Right lung (tissue), 2 donors: ENCODE measurements at regions not wholly inside any gene's neighbourhood (a gene's known extent, or its start where the extent isn't known, plus 50 kb on each side); places are given as distances from the start of the nearest gene placed in this dataset.
A peak's percentile ranks its signal among the peaks of the same experiment; 100 is the strongest.
"Not testable (repeated sequence)": the region's sequence is repeated elsewhere in the genome, so short reads cannot be mapped to it uniquely, and the experiment has no call there.

Experiments used
- DNase-seq, 2 donors: peaks; one replicate each; pipeline ENCODE4 v3.0.0-alpha.2; 2013

DNA sequence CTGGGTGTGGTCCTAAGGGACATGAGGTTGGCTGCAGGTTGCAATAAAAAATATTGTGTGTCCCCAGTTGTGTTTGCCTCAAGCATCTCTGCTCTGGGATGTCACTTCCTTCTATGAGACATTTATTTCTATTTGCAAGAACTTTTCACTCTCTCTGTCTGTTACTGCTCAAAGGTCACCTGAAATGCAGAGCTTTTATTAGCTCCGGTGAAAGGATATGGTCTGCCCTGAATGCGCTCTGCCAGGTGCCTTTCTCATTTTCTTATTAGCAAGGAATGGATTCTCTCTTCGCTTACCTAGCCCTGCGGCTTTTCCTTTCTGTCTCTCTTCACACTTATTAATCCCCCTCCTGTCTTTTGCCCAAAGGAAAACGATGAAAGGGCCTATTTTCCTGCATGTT is 526.1 kb downstream of the TMEM38B start:
- no peak for DNase-seq

DNA sequence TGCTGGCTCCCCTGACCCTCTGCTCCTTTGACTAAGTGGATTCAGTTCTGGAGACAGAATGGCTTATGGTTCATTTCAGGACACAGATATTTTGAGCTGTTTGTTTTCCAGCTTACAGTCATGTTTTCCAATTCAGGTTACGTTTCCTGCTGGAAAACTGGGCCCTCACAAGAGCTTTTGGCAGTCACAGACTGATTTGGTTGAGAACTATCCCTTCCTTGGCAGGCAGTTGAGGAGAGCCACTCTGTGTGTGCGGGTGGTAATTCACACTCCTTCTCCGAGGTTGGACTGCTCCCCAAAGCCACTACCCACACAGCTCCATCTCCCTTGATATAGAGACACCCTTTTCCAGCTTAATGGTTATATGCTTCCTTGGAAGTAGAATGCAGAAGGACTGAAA is 534.5 kb downstream of the TMEM38B start:
- no peak for DNase-seq

DNA sequence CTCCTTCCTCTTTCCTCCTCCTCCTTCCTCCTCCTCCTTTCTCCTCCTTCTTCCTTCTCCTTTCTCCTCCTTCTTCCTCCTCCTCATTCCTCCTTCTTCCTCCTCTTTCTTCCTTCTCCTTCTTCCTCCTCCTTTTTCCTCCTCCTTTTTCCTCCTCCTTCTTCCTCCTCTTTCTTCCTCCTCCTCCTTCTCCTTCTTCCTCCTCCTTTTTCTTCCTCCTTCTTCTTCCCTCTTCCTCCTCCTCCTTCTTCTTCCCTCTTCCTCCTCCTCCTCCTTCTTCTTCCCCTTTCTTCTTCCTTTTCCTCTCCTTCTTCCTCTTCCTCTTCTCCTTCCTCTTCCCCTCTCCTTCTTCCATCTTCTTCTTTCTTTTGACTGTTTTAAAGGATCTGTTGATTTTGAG is 538.8 kb downstream of the TMEM38B start:
- no peak for DNase-seq

GRCh38 chr9:106260908-106261307 is 566.6 kb downstream of the TMEM38B start:
- DNase-seq, result not testable (repeated sequence)

GRCh38 chr9:106277966-106278365 is 583.6 kb downstream of the TMEM38B start:
- DNase-seq, result no peak

DNA sequence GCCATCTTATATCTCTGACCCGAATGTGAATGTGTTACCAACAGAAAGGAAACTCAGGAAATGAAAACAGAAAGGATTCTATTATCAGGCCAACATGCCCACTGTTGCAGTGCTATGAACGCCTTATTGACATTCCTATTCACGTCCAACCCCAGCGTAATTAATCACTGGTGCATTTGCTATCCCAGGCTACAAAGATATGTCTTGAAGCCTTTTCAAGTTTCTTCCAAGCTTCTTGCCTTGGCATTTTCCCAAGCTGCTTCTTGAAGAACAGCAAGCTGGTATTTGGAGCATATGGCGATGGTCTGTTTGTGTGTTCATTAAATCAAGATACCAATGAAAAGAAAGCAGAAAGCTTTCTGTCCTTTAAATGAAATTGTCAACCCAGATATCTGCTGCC is 579.2 kb upstream of the ZNF462 start:
- no peak for DNase-seq

GRCh38 chr9:106284296-106284695 is 578.7 kb upstream of the ZNF462 start:
- DNase-seq, result no peak

DNA sequence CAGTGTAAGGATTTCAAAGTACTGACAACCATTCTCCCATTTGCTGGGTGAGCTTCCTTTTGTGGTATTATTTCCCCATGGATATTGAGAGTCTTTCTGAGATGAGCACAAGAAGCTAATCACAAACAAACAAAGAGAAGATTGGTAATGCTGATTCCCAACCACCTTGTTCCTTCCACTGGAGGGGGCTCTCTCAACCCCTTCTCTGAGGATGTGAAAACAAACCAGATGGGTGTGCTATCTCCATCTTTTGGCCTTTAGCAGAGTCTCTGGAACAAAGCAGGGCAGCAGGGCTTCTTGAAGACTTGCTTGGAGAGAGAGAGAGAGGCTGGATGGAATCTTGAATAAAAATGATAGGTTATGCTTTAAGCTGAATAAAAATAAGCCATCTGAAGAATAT is 576.7 kb upstream of the ZNF462 start:
- DNase-seq, result no peak

DNA sequence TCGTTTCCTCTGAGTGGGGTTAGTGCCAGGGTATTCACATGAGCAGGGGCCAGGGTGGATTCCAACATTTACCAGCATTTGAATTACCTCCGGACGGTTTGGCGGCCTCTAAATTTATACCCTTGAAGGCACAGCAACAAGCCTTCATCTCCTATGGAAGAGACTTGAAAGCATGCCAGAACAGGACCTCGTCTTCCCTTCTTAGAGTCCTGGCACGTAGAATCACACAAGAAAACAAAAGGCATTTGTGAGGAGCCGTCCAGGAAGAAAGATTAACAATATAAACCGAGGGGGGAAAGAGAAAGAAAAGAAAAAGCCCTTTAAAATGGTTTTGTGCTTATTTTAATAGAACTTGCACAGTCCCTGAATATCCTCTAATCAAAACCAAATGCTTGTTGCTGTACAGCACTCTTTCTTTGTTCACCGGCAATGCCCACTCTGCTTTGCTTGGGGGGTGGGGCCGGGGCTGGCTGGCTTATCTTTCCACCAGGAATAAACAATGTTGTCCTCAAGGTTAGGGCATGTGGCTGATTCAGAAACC is 575.8 kb upstream of the ZNF462 start:
- DNase-seq, result peak in 1 of 2 donors; percentile 13

DNA sequence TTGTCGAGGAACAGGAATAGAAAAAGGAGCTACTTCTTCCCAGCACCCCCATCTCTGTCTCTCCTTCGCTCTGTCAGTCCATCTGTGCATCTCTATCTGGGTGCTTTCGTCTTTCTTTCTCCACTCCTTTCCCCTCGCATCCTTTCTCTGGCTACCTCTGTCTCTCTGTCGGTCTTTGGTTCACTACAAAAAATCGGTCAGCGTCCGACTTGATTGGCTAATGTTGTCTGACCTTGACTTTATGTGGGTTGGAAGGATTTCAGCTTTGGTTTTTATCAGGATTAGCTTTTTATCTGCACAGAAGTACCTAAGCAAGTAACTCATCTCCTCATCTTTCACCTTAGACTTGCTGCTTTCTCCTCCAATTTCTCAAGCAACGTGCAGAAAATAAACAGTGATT is 575.2 kb upstream of the ZNF462 start:
- no peak for DNase-seq

GRCh38 chr9:106288689-106289088 is 574.3 kb upstream of the ZNF462 start:
- no peak for DNase-seq

- no peak for DNase-seq
Measured at GRCh38 chr9:106291786-106292185, 571.2 kb upstream of the ZNF462 start.

- DNase-seq, result no peak
Measured at GRCh38 chr9:106296426-106296825, 566.5 kb upstream of the ZNF462 start.

DNA sequence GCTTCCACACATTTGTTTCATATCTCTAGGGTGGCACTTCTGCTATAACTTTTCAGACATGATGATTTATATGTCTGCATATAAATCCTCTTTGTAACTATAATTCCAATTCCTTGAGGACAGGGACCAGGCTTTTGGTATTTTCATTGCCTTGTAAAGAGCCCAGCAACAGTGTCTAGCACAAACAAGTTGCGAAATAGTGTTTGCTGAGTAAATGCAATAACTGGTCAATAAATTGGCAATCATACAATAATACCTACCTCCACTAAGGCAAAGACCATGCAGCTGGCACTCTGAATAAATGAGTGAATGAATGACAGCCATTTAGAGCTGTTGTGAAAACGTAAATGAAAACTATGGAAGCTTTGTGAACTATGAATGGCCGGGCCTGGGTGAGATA is 564.0 kb upstream of the ZNF462 start:
- no peak for DNase-seq

DNA sequence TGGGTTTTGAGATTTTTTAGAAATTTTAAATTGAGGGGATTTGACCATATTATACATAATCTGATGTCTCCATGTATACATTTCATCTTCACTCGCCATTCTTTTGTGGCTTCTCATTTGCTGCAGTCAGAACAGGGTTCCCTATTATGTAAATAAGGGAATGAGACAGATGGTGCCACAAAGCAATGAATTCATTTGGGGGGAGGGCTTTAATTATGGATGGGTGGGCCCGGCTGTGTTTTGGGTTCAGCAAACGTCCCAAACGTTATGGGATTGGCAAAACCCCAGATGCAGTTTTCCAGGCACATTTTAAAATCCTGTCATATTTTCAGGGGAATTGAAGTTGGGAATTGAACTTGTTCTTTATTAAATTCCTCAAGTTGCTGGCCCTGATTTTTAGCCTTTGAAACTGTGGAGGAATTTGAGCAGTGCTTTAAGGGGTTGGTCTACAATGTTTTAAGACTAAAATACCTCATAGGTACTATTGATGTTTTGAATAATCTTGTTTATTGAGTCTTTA is 558.5 kb upstream of the ZNF462 start:
- no peak for DNase-seq

- DNase-seq, result peak in 1 of 2 donors; percentile 19
Measured at GRCh38 chr9:106305428-106306133, 557.4 kb upstream of the ZNF462 start.

DNA sequence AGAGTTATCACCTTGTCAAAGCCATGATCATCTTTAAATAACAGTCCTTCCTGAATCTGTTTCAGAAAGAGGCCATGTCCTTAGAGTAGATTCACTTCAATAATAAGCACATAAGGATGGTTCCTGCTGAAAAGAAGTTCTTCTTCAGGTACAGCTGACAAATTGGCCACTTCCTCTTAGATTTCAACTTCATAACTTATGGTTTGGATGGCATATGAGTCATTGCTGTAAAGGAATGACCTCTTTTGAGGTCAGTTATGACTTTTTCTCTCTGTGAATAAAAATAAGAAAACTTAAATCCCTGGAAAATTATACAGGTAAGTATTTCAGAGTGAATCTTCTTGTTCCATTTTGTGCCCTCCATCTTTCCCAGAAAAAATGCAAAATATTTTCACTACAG is 555.3 kb upstream of the ZNF462 start:
- no peak for DNase-seq

DNA sequence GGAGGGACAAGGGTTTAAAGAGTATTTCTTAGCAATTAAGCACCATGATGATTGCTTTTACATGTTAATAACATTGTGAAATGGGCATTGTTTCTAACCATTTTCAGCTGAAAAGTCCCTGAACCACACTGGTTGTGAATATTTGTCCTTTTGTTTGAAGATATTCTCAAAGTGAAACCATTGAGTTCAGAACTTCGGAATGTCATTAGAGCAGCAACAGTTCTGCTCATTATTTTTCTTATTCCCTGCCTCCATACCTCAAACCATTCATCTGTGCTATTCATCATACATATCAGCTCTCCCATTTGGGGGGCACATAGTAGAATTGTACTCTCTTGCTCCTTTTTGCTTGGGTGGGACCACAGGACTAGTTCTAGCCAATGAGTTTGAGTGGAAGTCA is 553.0 kb upstream of the ZNF462 start:
- DNase-seq, result no peak

DNA sequence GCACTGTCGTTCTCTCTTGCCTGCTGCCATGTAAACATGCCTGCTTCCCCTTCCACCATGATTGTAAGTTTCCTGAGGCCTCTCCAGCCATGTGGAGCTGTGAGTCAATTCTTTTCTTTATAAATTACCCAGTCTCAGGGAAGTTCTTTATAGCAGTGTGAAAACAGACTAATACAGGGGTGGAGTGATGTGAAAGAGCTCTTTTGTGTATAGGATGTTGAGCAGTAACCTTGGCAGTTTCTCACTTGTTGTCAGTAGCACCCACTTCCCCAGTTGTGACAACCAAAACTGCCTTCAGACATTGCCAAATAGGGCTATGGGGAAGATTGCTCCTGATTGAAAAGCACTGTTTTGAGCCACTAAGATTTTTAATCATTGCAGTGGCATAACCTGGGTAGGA is 552.2 kb upstream of the ZNF462 start:
- no peak for DNase-seq

DNA sequence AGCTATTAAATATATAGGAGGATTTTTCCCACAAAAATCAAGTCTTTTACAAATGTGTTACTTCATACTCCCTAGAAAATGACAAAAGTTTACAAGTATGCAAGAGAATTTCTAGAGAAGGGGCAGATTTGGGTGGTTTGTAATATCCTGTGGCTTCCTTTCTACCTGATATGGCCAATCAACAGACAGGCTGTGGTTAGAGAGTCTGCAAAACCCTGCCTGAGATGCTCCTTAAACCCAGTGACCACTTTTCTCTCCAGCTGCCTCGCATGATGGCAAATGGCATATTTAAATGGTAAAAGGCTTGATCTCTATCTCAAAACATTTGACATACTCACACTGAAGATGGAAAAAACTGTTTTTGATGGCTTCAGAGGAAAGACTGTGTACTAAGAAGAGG is 550.1 kb upstream of the ZNF462 start:
- no peak for DNase-seq

DNA sequence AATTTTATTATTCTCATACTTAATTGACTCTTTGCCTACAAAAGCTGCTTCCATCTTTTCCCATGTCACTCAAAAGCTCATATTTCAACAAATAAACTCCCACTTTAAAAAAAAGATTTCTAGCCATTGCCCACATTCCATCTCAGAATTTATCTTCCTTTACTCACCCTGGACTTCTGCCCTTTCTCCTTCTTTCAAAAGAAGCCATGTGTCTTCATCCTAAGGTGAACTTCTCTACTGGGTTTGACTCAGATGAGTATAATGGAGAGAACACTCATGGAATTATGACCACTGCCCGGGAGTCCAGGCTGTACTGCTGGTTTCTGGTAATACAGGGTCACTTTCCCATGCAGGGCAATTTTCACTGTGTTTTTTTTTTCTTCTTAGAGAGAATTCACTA is 548.5 kb upstream of the ZNF462 start:
- DNase-seq, result no peak

GRCh38 chr9:106321394-106322180 is 541.4 kb upstream of the ZNF462 start:
- DNase-seq, result no peak

DNA sequence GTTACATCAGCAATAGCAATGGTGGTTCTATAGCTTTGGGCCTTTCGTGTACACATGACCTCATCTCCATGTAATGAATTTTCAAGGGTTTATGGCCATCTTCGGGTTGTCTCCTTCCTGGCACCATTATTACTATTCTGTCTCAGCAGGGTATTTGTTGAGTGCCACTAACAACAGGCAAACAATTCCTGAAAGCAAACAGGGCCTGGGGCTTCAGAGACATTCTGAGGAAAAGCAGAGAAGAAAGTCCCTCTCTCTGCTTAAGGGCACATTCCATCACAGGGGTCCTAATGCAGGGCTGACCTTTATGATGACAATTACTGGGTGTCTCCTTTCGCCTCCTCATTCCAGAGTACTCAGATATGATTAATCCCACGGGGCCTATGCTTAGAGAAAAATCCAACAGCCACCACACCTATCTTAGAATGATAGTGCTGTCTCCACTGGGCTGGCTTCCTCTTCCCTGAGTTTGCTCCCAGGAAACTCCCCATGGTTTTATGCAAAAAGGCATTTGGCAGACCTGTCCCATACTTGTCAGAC is 540.2 kb upstream of the ZNF462 start:
- DNase-seq, result no peak
